Smooth muscle cell (in vitro differentiated cells): ENCODE measurements at regions not wholly inside any gene's neighbourhood (a gene's known extent, or its start where the extent isn't known, plus 50 kb on each side); places are given as distances from the start of the nearest gene placed in this dataset.

ENCODE experiments used
- DNase-seq: peaks from one replicate; lab custom pipeline; 2025; ENCODE audit not compliant: unreplicated experiment; lab: John Stamatoyannopoulos, UW
- H2AFZ ChIP-seq: fragments of 200-600 bp; sonication (generic); 2 replicates; pipeline ENCODE4 v1.6.0; 2016; ENCODE audit warnings: antibody characterized with exemption, low read depth, mild to moderate bottlenecking
- H3F3A ChIP-seq: fragments of 200-600 bp; sonication (generic); 2 replicates; pipeline ENCODE4 v1.6.0; 2017; ENCODE audit warnings: antibody characterized with exemption, low read depth
- H3K27ac ChIP-seq: fragments of 200-600 bp; sonication (generic); 2 replicates; pipeline ENCODE4 v1.5.1; 2016; ENCODE audit warnings: low read depth, mild to moderate bottlenecking
- H3K27me3 ChIP-seq: fragments of 200-600 bp; sonication (generic); 2 replicates; pipeline ENCODE4 v1.6.1; 2016; ENCODE audit warnings: low read depth, mild to moderate bottlenecking
- H3K36me3 ChIP-seq: fragments of 200-600 bp; sonication (generic); 2 replicates; pipeline ENCODE4 v1.5.1; 2016; ENCODE audit warnings: low read depth
- H3K4me1 ChIP-seq: fragments of 200-600 bp; sonication (generic); 2 replicates; pipeline ENCODE4 v1.5.1; 2016; ENCODE audit warnings: low read depth
- H3K4me2 ChIP-seq: fragments of 200-600 bp; sonication (generic); 2 replicates; pipeline ENCODE4 v1.6.0; 2016; ENCODE audit warnings: mild to moderate bottlenecking
- H3K4me3 ChIP-seq: fragments of 200-600 bp; sonication (generic); 2 replicates; pipeline ENCODE4 v1.5.1; 2016; ENCODE audit warnings: mild to moderate bottlenecking
- H3K79me2 ChIP-seq: fragments of 200-600 bp; sonication (generic); 2 replicates; pipeline ENCODE4 v1.6.0; 2016; ENCODE audit warnings: low read depth, mild to moderate bottlenecking
- H3K9ac ChIP-seq: fragments of 200-600 bp; sonication (generic); 2 replicates; pipeline ENCODE4 v1.6.0; 2016; ENCODE audit warnings: low read depth
- H3K9me3 ChIP-seq: fragments of 200-600 bp; sonication (generic); replicated peaks from 2 replicates; pipeline ENCODE4 v1.5.1; 2016; ENCODE audit warnings: low read depth
- H4K20me1 ChIP-seq: fragments of 200-600 bp; sonication (generic); 2 replicates; pipeline ENCODE4 v1.6.0; 2016; ENCODE audit warnings: low read depth
- CTCF ChIP-seq: fragments of 200-600 bp; sonication (generic); IDR thresholded peaks from 2 replicates; pipeline ENCODE4 v1.5.1; 2017; ENCODE audit warnings: borderline replicate concordance, mild to moderate bottlenecking, antibody characterized with exemption; ENCODE audit not compliant: insufficient read depth, poor library complexity, severe bottlenecking
- WGBS: methylation state at CpG from one replicate; pipeline ENCODE4 v1.1.7; 2016; ENCODE audit warnings: low lambda C conversion rate; 5-methylcytosine and 5-hydroxymethylcytosine counted together

DNA sequence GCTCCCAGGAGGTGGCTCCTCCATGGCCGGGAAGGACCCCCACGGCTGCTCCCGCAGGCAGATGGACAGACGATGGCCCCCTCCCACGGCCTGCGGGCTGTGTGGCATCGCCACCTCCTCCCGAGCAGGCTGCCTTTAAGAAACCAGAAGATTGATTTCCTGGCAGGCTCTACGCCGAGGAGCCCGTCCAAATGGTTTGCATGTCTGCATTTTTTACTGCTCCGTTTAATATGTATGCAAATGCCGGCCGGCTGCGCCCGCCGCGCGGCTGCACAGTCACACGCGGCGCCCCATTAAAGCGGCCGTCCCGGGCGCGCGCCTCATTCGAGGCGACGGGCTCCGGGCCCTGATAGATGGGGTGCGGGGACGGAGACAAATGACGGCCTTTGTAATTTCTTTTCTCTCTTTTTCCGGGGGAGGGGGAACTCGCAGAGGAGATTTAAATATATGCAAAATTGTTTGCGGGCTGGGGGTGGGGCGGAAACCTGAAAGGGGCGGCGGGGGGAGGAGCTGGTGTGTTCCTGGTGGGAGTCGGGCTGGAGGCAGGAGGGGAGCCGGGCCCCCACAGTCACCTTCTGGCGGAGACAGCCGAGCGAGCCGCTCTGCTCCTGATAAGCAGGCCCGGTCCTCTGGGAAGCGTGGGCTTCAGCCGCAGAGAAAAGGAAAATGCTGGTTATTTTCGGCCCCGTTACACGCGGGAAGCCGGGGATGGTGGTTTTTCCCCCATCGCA is 158.7 kb upstream of the IER5L start:
- peaks cover 55% of the 10 kb centered on the region for H3F3A ChIP-seq
- peak overlapping the region; percentile 81 for H3K4me2 ChIP-seq
- DNase-seq, result peak; percentile 40
- peak overlapping the region; percentile 30 for H2AFZ ChIP-seq
- H3K79me2 ChIP-seq, result no peaks in the 10 kb centered on the region
- peak overlapping the region; percentile 82 for H3K27ac ChIP-seq
- peak overlapping the region; percentile 16 for H3K9ac ChIP-seq
- H3K4me3 ChIP-seq, result peak overlapping the region; percentile 34
- TF ChIP-seq CTCF, result no peak
- H4K20me1 ChIP-seq, result no peaks in the 10 kb centered on the region
- no peaks in the 10 kb centered on the region for H3K9me3 ChIP-seq
- 3% methylated on average over 50 of the region's 56 CpGs for WGBS
- H3K4me1 ChIP-seq, result peaks cover 22% of the 10 kb centered on the region
- no peaks in the 10 kb centered on the region for H3K27me3 ChIP-seq
- no peaks in the 10 kb centered on the region for H3K36me3 ChIP-seq

- Histone ChIP-seq H3K27ac (peak overlapping the region; percentile 82), H3K9ac (no peak overlapping the region), H3K27me3 (no peaks in the 10 kb centered on the region), H3K36me3 (no peaks in the 10 kb centered on the region), H3K4me1 (peaks cover 21% of the 10 kb centered on the region), H3K4me3 (peak overlapping the region; percentile 34), H3K79me2 (no peaks in the 10 kb centered on the region), H4K20me1 (no peaks in the 10 kb centered on the region), H3K9me3 (no peaks in the 10 kb centered on the region), H3K4me2 (peak overlapping the region; percentile 81), H3F3A (peaks cover 56% of the 10 kb centered on the region), H2AFZ (no peak overlapping the region)
- DNase-seq, result no peak
- WGBS, result 59% methylated on average over 5 of the region's 5 CpGs
- TF ChIP-seq CTCF, result no peak
Observed at GRCh38 chr9:129336130-129336528, 158.1 kb upstream of the IER5L start.

DNA sequence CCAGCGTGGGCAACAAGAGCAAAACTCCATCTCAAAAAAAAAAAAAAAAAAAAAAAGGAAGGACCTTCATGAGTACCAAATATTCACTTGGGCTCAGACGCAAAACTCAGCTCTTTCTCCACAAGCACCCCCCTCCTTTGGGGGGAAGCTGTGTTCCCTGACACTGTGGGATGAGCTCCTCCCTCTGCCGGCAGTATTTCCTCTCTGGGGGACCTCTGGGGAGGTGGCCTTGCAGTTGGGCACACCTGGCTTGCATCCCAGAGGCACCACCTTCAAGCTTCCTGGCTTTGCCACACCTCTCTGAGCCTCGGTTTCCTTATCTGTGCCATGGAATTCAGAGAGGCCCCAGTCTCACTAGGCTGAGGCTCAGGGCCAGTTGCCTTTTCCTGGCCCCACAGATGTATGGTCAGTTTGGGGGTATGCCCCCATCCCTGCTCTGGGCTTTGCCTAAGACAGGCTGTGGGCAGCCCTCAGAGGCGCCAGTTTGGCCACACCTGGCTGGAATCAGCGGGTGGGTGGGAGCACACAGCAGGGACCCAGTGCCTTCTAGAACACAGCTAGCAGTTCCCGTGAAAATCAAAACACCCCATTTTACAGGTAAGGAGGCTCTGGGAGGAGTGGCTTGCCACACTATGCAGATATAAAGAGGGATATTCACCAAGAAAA is 157.5 kb upstream of the IER5L start:
- no peak overlapping the region for H2AFZ ChIP-seq
- H3K9me3 ChIP-seq, result no peaks in the 10 kb centered on the region
- H3K4me1 ChIP-seq, result peaks cover 19% of the 10 kb centered on the region
- H4K20me1 ChIP-seq, result no peaks in the 10 kb centered on the region
- H3K27ac ChIP-seq, result peak overlapping the region; percentile 82
- H3K79me2 ChIP-seq, result no peaks in the 10 kb centered on the region
- peak overlapping the region; percentile 81 for H3K4me2 ChIP-seq
- no peaks in the 10 kb centered on the region for H3K27me3 ChIP-seq
- no peak for TF ChIP-seq CTCF
- no peaks in the 10 kb centered on the region for H3K36me3 ChIP-seq
- no peak overlapping the region for H3K9ac ChIP-seq
- H3F3A ChIP-seq, result peaks cover 56% of the 10 kb centered on the region
- 59% methylated on average over 7 of the region's 7 CpGs for WGBS
- H3K4me3 ChIP-seq, result no peak overlapping the region
- DNase-seq, result no peak
